GM12878 (cell line): ENCODE measurements at regions not wholly inside any gene's neighbourhood (a gene's known extent, or its start where the extent isn't known, plus 50 kb on each side); places are given as distances from the start of the nearest gene placed in this dataset.
"Not testable (repeated sequence)": the region's sequence is repeated elsewhere in the genome, so short reads cannot be mapped to it uniquely, and the experiment has no call there.

Experiments
- ATAC-seq: fragments of 200-7000 bp; cut with Tn5 transposase; 3 replicates; pipeline ENCODE4 v1.9.1; 2020; ENCODE audit warnings: mild to moderate bottlenecking, moderate library complexity
- BruUV-seq: library from RNA; stranded (reverse); fragments of 400-500 nt; replicated peaks from 2 replicates; lab custom pipeline; 2021; lab: Mats Ljungman, UMichigan
- CTCF ChIA-PET: fragments of 300-600 bp; sonication (Branson Sonifier 250); formaldehyde crosslinking; extraction: SDS; loops from one replicate; lab custom pipeline; 2021; ENCODE audit warnings: inconsistent platforms; lab: Yijun Ruan, JAX
- POLR2A ChIA-PET: fragments of 350-600 bp; formaldehyde crosslinking; extraction: SDS; loops from one replicate; lab custom pipeline; 2021; ENCODE audit warnings: inconsistent platforms; lab: Charles Lee
- RAD21 ChIA-PET: fragments of 300-600 bp; sonication (Branson Sonifier 250); formaldehyde crosslinking; loops from one replicate; lab custom pipeline; 2023; ENCODE audit warnings: antibody characterized with exemption; ENCODE audit not compliant: unreplicated experiment; lab: Charles Lee
- SMC1A ChIA-PET: fragments of 300-600 bp; sonication (Branson Sonifier 250); formaldehyde crosslinking; loops from one replicate; lab custom pipeline; 2023; ENCODE audit not compliant: unreplicated experiment, uncharacterized antibody; lab: Charles Lee
- DNase-seq: peaks from one replicate; pipeline ENCODE4 v3.0.0-alpha.2; 2011; ENCODE audit warnings: low read depth, low spot score
- FAIRE-seq: peaks from 3 replicates; lab custom pipeline; 2011; peaks lifted over from hg19 to GRCh38; lab: Jason Lieb, UNC
- H2AFZ ChIP-seq: 2 replicates; pipeline ENCODE4 v1.6.0; 2011; ENCODE audit warnings: low read depth, low read length, control low read depth; ENCODE audit not compliant: control insufficient read depth
- H3K27ac ChIP-seq: 2 replicates; pipeline ENCODE4 v1.5.1; 2011; ENCODE audit warnings: control low read depth; ENCODE audit not compliant: control insufficient read depth, insufficient read depth
- H3K27me3 ChIP-seq, 2 experiments: replicated peaks in 1 of 2; 2 replicates each; pipeline versions ENCODE4 v1.6.0 to v1.6.1; 2011; ENCODE audit warnings: low read length in 1 of 2; ENCODE audit not compliant: control insufficient read depth in 2 of 2, insufficient read depth in 2 of 2
- H3K36me3 ChIP-seq, 2 experiments: 2 replicates each; pipeline ENCODE4 v1.5.1; 2011; ENCODE audit warnings: low read length in 1 of 2; ENCODE audit not compliant: control insufficient read depth in 2 of 2, insufficient read depth in 2 of 2
- H3K4me1 ChIP-seq: 2 replicates; pipeline ENCODE4 v1.6.1; 2011; ENCODE audit warnings: mild to moderate bottlenecking, low read length, moderate library complexity, mixed read lengths; ENCODE audit not compliant: control insufficient read depth, insufficient read depth
- H3K4me2 ChIP-seq: 2 replicates; pipeline ENCODE4 v1.6.0; 2011; ENCODE audit warnings: control low read depth; ENCODE audit not compliant: control insufficient read depth, insufficient read depth
- H3K4me3 ChIP-seq: fragments of 200-600 bp; sonication (generic); 2 replicates; pipeline ENCODE4 v1.5.1; 2016
- H3K79me2 ChIP-seq: 2 replicates; pipeline ENCODE4 v1.6.0; 2011; ENCODE audit warnings: low read length; ENCODE audit not compliant: control insufficient read depth, insufficient read depth
- H3K9ac ChIP-seq: 2 replicates; pipeline ENCODE4 v1.8.0; 2011; ENCODE audit warnings: low read length, control low read depth, mixed read lengths; ENCODE audit not compliant: control insufficient read depth, insufficient read depth
- H3K9me3 ChIP-seq: replicated peaks from 3 replicates; pipeline ENCODE4 v1.5.1; 2011; ENCODE audit warnings: mild to moderate bottlenecking, low read length; ENCODE audit not compliant: control insufficient read depth, insufficient read depth
- H4K20me1 ChIP-seq: 2 replicates; pipeline ENCODE4 v1.6.0; 2011; ENCODE audit not compliant: control insufficient read depth, insufficient read depth
- TCF7 ChIP-seq: IDR thresholded peaks from 2 replicates; pipeline ENCODE4 v1.6.1; 2014; ENCODE audit warnings: antibody characterized with exemption, borderline replicate concordance
- WGBS: methylation state at CpG from one replicate; pipeline ENCODE4 v1.1.6; 2016; ENCODE audit warnings: low lambda C conversion rate; ENCODE audit not compliant: insufficient replicate concordance, insufficient coverage; ENCODE audit errors: missing lambda C conversion rate; 5-methylcytosine and 5-hydroxymethylcytosine counted together
- in situ Hi-C: fragments of 300-500 bp; cut with MboI; formaldehyde crosslinking; loops from 9 replicates; pipeline ENCODE4 v1.14.3; 2018; ENCODE audit warnings: mixed read lengths
- intact Hi-C: fragments of 100-400 bp; cut with micrococcal nuclease; formaldehyde crosslinking; loops from one replicate; pipeline ENCODE4 v1.14.2; 2022; ENCODE audit not compliant: unreplicated experiment
- TF ChIP-seq, protein P1 (sequence below): fragments of 450-650 bp; IDR thresholded peaks from 2 replicates; pipeline ENCODE4 v1.6.1; 2017; ENCODE audit warnings: mild to moderate bottlenecking

DNA sequence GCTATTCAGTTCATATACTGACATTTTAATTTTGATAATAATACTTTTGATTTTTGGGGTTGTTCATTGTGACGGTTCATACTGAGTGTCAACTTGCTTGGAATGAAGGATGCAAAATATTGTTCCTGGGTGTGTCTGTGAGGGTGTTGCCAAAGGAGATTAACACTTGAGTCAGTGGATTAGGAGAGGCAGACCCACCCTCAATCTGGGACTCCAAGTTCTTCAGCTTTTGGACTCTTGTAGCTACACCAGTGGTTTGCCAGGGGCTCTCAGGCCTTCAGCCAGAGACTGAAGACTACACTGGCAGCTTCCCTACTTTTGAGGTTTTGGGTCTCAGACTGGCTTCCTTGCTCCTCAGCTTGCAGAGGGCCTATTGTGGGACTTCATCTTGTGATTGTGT lies 242.2 kb downstream of the SATB1 start:
- H3K9me3 ChIP-seq, ATAC-seq, DNase-seq, in situ Hi-C loops, H3K4me3 ChIP-seq, H3K4me2 ChIP-seq, H3K4me1 ChIP-seq, POLR2A ChIA-PET, H4K20me1 ChIP-seq, CTCF ChIA-PET, SMC1A ChIA-PET, H2AFZ ChIP-seq, H3K9ac ChIP-seq, H3K79me2 ChIP-seq, intact Hi-C loops, H3K27ac ChIP-seq, FAIRE-seq, RAD21 ChIA-PET, H3K36me3 ChIP-seq, H3K27me3 ChIP-seq, BruUV-seq: not testable (repeated sequence)
- 40% methylated on average over 1 of the region's 1 CpG for WGBS

DNA sequence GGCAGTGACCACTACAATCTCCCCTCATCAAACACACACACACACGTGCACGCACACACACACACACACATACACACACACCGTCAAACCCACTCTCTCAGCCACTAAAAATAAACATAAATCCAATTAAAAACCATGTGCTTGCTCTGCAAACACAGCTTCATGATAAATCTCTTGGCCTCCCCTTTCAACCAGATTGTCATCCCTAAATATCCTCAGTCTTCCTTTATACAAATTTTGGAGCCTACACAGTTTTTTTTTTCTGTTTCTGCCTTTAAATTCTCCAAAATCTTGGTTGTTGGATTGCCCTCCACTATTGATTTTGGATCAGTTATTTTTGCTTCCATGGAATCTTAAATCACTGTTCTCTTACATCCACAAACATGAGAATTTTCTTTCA lies 245.6 kb downstream of the SATB1 start:
- no peak for FAIRE-seq
- TF ChIP-seq, protein P1, sequence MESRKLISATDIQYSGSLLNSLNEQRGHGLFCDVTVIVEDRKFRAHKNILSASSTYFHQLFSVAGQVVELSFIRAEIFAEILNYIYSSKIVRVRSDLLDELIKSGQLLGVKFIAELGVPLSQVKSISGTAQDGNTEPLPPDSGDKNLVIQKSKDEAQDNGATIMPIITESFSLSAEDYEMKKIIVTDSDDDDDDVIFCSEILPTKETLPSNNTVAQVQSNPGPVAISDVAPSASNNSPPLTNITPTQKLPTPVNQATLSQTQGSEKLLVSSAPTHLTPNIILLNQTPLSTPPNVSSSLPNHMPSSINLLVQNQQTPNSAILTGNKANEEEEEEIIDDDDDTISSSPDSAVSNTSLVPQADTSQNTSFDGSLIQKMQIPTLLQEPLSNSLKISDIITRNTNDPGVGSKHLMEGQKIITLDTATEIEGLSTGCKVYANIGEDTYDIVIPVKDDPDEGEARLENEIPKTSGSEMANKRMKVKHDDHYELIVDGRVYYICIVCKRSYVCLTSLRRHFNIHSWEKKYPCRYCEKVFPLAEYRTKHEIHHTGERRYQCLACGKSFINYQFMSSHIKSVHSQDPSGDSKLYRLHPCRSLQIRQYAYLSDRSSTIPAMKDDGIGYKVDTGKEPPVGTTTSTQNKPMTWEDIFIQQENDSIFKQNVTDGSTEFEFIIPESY = no peak
- TF ChIP-seq TCF7 = no peak
- TF ChIP-seq, all 136 proteins: peak for 0
- WGBS = 58% methylated on average over 3 of the region's 3 CpGs
- H3K4me3 ChIP-seq = no peak overlapping the region
- ChIA-PET RAD21 (no interaction called here), POLR2A (no interaction called here), CTCF (interaction anchor here (1.1 kb wide), 1 partner anchor 13 kb away, joined by 4 read pairs; no protein-coding TSS in a partner anchor), SMC1A (no interaction called here)
- intact Hi-C loops = no loop called here
- ATAC-seq = no peak
- H4K20me1 ChIP-seq = no peaks in the 10 kb centered on the region
- DNase-seq = no peak
- no peaks in the 10 kb centered on the region for H3K9me3 ChIP-seq
- no peaks in the 10 kb centered on the region for H3K36me3 ChIP-seq
- no peaks in the 10 kb centered on the region for H3K79me2 ChIP-seq
- no peak overlapping the region for H3K27ac ChIP-seq
- no peak overlapping the region for H2AFZ ChIP-seq
- no peak overlapping the region for H3K4me2 ChIP-seq
- in situ Hi-C loops = no loop called here
- no peak overlapping the region for H3K9ac ChIP-seq
- no peaks in the 10 kb centered on the region for H3K27me3 ChIP-seq
- H3K4me1 ChIP-seq = no peaks in the 10 kb centered on the region
- BruUV-seq = no TSS peak
